Nephron progenitor cell (in vitro differentiated cells): ENCODE measurements at regions not wholly inside any gene's neighbourhood (a gene's known extent, or its start where the extent isn't known, plus 50 kb on each side); places are given as distances from the start of the nearest gene placed in this dataset.
"Not testable (repeated sequence)": the region's sequence is repeated elsewhere in the genome, so short reads cannot be mapped to it uniquely, and the experiment has no call there.

Experiments used
- DNase-seq: peaks from one replicate; pipeline ENCODE4 v3.0.0; 2021
- H3K27ac Mint-ChIP-seq: 2 replicates; pipeline ENCODE4 v1.8.0; 2021; ENCODE audit warnings: mild to moderate bottlenecking, moderate library complexity, mixed read lengths
- H3K27me3 Mint-ChIP-seq: 2 replicates; pipeline ENCODE4 v1.8.0; 2021; ENCODE audit warnings: mild to moderate bottlenecking, low read depth, mixed read lengths; ENCODE audit not compliant: poor library complexity
- H3K36me3 Mint-ChIP-seq: 2 replicates; pipeline ENCODE4 v1.8.0; 2021; ENCODE audit warnings: low read depth, mixed read lengths
- H3K4me1 Mint-ChIP-seq: 2 replicates; pipeline ENCODE4 v1.8.0; 2021; ENCODE audit warnings: mixed read lengths
- H3K4me3 Mint-ChIP-seq: 2 replicates; pipeline ENCODE4 v1.8.0; 2021; ENCODE audit warnings: mild to moderate bottlenecking, moderate library complexity, mixed read lengths
- H3K9me3 Mint-ChIP-seq: 2 replicates; pipeline ENCODE4 v1.8.0; 2021; ENCODE audit warnings: mild to moderate bottlenecking, moderate library complexity, mixed read lengths
- TF ChIP-seq, protein P1 (sequence below): fragments of 200-600 bp; sonication (generic); IDR thresholded peaks from 2 replicates; pipeline ENCODE4 v1.5.0; 2021; ENCODE audit warnings: antibody characterized with exemption

DNA sequence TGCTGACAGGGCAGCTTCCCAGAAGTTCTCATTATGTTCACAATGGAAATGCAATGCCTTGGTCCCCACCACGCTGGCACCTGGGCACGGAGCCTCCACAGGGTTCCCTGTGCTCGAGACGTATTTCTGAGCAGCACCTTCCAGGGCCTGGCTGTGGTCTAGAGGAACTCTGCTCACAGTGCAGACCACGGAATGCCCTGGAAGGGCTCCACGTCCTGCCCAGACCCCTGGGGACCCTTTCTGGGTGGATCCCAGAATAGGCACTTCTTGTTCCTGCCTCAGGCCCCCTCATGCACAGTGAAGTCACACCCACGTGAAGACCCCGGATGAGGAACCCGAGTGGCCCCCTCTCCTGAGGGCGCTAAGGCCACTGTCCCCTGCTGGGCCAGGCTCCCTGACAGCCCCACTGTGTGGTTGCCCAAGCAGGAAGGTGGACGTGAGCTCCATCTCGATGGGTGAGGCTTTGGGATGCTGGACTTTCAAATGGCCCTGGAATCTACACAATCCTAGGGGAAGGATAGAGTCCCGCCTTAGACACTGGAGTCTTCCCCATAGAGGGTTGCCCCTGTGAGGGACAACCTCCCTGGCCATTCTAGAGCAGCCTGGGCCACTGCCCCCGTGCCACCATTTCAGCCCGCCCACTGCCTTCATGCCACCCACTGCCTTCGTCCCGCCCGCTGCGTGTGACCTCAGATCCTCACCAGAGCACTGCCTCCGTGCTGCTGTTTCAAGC, 1106.8 kb downstream of the BRD1 start:
- no peak overlapping the region for H3K27ac Mint-ChIP-seq
- H3K27me3 Mint-ChIP-seq = peaks cover 6% of the 10 kb centered on the region
- no peak overlapping the region for H3K4me3 Mint-ChIP-seq
- H3K36me3 Mint-ChIP-seq = no peaks in the 10 kb centered on the region
- TF ChIP-seq, protein P1, sequence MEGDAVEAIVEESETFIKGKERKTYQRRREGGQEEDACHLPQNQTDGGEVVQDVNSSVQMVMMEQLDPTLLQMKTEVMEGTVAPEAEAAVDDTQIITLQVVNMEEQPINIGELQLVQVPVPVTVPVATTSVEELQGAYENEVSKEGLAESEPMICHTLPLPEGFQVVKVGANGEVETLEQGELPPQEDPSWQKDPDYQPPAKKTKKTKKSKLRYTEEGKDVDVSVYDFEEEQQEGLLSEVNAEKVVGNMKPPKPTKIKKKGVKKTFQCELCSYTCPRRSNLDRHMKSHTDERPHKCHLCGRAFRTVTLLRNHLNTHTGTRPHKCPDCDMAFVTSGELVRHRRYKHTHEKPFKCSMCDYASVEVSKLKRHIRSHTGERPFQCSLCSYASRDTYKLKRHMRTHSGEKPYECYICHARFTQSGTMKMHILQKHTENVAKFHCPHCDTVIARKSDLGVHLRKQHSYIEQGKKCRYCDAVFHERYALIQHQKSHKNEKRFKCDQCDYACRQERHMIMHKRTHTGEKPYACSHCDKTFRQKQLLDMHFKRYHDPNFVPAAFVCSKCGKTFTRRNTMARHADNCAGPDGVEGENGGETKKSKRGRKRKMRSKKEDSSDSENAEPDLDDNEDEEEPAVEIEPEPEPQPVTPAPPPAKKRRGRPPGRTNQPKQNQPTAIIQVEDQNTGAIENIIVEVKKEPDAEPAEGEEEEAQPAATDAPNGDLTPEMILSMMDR = no peak
- H3K9me3 Mint-ChIP-seq = peaks cover 12% of the 10 kb centered on the region
- no peak for DNase-seq
- peaks cover 21% of the 10 kb centered on the region for H3K4me1 Mint-ChIP-seq

DNA sequence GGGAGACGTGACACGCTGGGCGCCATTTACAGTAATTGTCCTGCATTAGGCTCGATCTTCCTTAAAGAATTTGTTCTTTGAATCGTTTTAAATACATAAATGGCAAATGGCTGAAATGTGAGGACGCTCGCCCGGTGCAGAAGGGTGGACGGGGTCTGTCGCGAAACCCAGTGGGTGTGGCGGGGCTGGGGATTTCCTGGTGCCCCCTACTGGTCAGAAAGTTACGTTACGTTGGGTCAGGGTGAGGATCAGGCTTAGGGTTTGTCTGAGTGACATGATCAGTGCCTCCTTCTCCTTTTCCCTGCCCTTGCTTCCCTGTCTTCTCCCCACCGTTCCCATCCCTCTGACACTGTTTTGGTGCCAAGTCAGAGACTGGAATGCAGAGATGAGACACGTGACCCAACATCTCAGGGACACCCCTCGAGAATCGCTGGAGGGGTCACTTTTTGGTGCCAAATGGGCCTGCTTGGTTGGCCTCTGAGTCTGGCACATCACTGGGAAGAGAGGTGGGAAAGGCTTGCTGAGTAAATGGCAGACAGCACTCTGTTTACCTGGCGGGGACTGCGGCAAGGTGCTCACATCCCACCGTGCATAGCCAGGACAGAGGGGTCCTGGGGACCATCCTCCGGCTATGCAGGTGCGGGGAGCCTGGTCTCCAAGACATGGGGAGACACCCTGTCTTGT, 1107.6 kb downstream of the BRD1 start:
- Mint-ChIP-seq H3K27me3 (peaks cover 6% of the 10 kb centered on the region), H3K4me3 (no peak overlapping the region), H3K4me1 (peaks cover 21% of the 10 kb centered on the region), H3K9me3 (peaks cover 13% of the 10 kb centered on the region), H3K36me3 (peaks cover under 1% of the 10 kb centered on the region), H3K27ac (no peak overlapping the region)
- peak; percentile 25 for DNase-seq
- TF ChIP-seq, protein P1 = peak; percentile 38

DNA sequence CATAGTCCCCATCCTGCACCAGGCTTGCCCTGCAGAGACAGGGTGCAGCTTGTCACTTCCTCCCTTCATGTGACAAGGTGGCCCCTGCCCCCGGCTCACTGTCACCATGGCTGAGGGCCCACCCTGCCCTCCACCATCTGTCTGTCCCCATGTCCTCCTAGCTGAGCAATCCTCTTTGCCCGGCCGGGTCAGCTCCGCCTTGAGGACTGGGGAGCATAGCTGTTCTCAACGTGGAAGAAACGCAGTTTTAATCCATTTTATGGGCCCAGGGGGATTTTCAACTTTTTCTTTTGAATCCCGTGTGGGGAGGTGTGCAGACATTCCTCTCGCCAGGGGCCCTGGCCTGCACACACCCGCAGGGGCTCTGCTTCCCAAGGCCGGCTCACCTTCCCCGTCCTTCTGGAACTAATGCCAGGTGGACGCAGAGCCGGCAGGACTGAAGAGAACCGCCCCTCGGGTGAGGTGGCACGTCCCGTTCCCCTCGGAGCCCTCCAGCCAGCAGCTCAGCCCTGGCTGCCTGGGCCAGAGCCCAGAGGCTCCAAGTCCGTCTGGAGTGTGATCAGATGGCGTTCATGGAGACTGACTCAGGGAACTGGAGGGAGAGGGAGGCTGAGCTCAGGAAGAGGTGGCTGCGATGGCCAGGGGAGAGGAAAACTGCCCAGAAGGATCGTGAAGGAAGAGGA, 1108.7 kb downstream of the BRD1 start:
- no peak overlapping the region for H3K27ac Mint-ChIP-seq
- no peak for DNase-seq
- H3K9me3 Mint-ChIP-seq = peaks cover 16% of the 10 kb centered on the region
- TF ChIP-seq, protein P1 = no peak
- no peak overlapping the region for H3K4me3 Mint-ChIP-seq
- H3K4me1 Mint-ChIP-seq = peaks cover 21% of the 10 kb centered on the region
- H3K36me3 Mint-ChIP-seq = peaks cover 4% of the 10 kb centered on the region
- H3K27me3 Mint-ChIP-seq = peaks cover 6% of the 10 kb centered on the region

DNA sequence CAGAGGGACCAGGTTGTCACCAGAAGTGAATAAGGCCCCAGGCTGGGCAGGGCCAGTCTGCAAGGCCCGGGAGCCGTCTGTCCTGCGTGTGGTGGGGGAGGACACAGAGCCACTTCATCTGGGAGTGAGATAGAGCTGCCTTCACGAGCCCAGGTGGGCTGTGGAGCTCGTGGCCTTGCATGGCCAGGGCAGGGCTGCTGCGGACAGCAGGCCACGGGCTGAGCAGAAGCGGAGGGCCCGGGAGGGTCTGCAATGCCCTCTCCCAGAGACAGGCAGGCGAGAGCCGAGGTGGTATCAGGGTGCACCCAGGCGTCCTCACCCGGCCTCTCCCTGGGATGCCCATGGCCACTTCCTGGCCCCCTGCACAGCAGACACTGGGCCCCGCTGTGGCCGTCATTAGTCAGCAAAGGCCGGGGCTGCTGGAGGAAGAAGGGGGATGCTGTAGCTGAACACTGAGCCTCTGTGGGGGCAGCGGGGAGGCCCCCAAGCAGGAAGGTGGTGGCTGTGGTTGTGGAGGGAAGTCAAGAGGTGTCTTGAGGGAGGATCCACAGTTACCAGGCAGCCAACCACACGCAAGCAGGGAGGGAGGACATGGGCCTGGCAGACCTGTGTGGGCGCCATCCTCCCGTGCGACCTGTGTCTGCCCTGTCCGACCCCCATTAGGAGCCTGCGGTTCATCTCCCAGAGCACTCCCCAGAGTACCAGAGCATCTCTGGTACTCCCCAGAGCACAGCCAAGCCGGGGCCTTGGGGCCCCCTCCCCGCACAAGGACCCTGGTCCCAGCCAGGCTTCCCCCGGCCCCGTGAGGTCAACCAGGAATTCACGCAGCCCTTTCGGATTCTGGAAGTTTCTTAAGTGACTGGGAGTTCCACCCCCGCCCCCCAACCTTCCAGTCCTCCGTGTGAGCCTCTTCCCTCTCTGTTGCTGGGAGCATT, 1109.5 kb downstream of the BRD1 start:
- H3K27ac Mint-ChIP-seq = no peak overlapping the region
- peaks cover 16% of the 10 kb centered on the region for H3K9me3 Mint-ChIP-seq
- TF ChIP-seq, protein P1 = no peak
- no peak for DNase-seq
- H3K27me3 Mint-ChIP-seq = no peaks in the 10 kb centered on the region
- H3K4me3 Mint-ChIP-seq = no peak overlapping the region
- H3K4me1 Mint-ChIP-seq = peaks cover 25% of the 10 kb centered on the region
- peaks cover 4% of the 10 kb centered on the region for H3K36me3 Mint-ChIP-seq

DNA sequence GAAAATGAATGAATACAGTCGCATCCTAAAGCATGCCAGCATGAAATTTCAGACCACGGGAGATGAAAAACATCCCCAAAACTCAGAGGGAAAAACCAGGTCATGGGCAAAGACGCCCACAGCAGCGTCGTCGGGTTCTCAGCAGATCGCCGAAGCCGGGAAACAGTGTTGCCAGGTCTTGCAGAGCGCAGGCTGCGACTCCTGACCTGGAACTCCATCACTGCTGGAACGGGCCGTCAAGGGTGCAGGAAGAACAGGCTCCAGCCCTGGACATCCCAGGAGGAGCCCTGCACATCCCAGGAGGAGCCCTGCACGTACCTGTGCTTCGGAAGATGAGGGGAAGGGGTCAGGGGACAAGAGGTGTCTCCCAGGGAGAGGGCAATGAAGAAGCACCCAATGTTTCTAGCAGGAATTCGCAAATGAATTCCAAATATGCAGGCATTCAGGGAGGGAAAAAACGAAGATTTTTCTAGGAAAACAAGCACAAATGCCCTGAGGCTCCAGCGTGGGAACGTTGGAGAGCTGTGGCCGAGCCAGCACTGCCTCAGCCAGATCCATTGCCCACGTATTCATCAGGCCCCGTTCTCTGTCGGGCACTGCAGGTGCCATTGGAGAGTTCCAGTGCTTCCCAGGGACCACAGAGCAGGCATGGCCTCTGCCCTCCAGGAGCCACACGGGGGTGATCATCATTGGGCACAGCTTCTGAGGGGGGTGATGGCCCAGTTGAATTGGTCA, 1110.4 kb downstream of the BRD1 start:
- Mint-ChIP-seq H3K4me3 (no peak overlapping the region), H3K27ac (no peak overlapping the region), H3K4me1 (peaks cover 29% of the 10 kb centered on the region), H3K9me3 (peaks cover 16% of the 10 kb centered on the region), H3K27me3 (no peaks in the 10 kb centered on the region), H3K36me3 (peaks cover 4% of the 10 kb centered on the region)
- no peak for DNase-seq
- TF ChIP-seq, protein P1 = no peak

DNA sequence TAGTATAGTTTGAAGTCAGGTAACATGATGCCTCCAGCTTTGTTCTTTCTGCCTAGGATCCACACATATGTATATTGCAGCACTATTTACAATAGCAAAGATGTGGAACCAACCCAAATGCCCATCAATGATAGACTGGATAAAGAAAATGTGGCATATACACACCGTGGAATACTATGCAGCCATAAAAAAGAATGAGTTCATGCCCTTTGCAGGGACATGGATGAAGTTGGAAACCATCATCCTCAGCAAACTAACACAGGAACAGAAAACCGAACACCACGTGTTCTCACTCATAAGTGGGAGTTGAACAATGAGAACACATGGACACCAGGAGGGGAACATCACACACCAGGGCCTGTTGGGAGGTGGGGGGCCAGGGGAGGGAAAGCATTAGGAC, 1111.5 kb downstream of the BRD1 start:
- not testable (repeated sequence) for DNase-seq, H3K27ac Mint-ChIP-seq, H3K36me3 Mint-ChIP-seq, H3K27me3 Mint-ChIP-seq, H3K4me3 Mint-ChIP-seq
- Mint-ChIP-seq H3K4me1 (peaks cover 33% of the 10 kb centered on the region), H3K9me3 (peaks cover 14% of the 10 kb centered on the region)
